ENCODE measurements at regions not wholly inside any gene's neighbourhood (a gene's known extent, or its start where the extent isn't known, plus 50 kb on each side); places are given as distances from the start of the nearest gene placed in this dataset.

GRCh38 chr2:24439971-24440340 is 51.1 kb upstream of the NCOA1 start:
- intact Hi-C loops (cut with micrococcal nuclease) = no loop called here

- intact Hi-C loops (cut with micrococcal nuclease) = no loop called here
These were observed 51.6 kb upstream of the NCOA1 start for GRCh38 chr2:24439280-24439970.

GRCh38 chr2:24438106-24438505 is 52.9 kb upstream of the NCOA1 start:
- intact Hi-C loops (cut with micrococcal nuclease) = no loop called here

GRCh38 chr2:24435391-24436316 is 55.4 kb upstream of the NCOA1 start:
- intact Hi-C loops (cut with micrococcal nuclease) = no loop called here

GRCh38 chr2:24434541-24434940 is 56.5 kb upstream of the NCOA1 start:
- intact Hi-C loops (cut with micrococcal nuclease) = no loop called here

- intact Hi-C loops (cut with micrococcal nuclease) = no loop called here
These were observed 58.3 kb upstream of the NCOA1 start for GRCh38 chr2:24432735-24433134.

GRCh38 chr2:24432121-24432520 is 58.9 kb upstream of the NCOA1 start:
- intact Hi-C loops (cut with micrococcal nuclease) = no loop called here

- intact Hi-C loops (cut with micrococcal nuclease) = no loop called here
These were observed 61.6 kb upstream of the NCOA1 start for GRCh38 chr2:24429197-24430074.

GRCh38 chr2:24424387-24424786 is 64.1 kb upstream of the ITSN2 start:
- intact Hi-C loops (cut with micrococcal nuclease) = no loop called here

GRCh38 chr2:24423095-24423494 is 62.8 kb upstream of the ITSN2 start:
- intact Hi-C loops (cut with micrococcal nuclease) = no loop called here

GRCh38 chr2:24421668-24422067 is 61.3 kb upstream of the ITSN2 start:
- intact Hi-C loops (cut with micrococcal nuclease) = no loop called here

GRCh38 chr2:24420373-24420772 is 60.0 kb upstream of the ITSN2 start:
- intact Hi-C loops (cut with micrococcal nuclease) = no loop called here

- intact Hi-C loops (cut with micrococcal nuclease) = no loop called here
These were observed 58.0 kb upstream of the ITSN2 start for GRCh38 chr2:24418166-24418841.

GRCh38 chr2:24412812-24413211 is 52.5 kb upstream of the ITSN2 start:
- intact Hi-C loops (cut with micrococcal nuclease) = no loop called here

- intact Hi-C loops (cut with micrococcal nuclease) = no loop called here
These were observed 51.3 kb upstream of the ITSN2 start for GRCh38 chr2:24411488-24412151.

GRCh38 chr2:24410976-24411375 is 50.6 kb upstream of the ITSN2 start:
- intact Hi-C loops (cut with micrococcal nuclease) = loop anchor here (1.0 kb wide), 1 partner anchor 416 kb away; no protein-coding TSS in a partner anchor

- intact Hi-C loops (cut with micrococcal nuclease) = loop anchor here (1.0 kb wide), 1 partner anchor 417 kb away; no protein-coding TSS in a partner anchor
These were observed 49.6 kb upstream of the ITSN2 start for GRCh38 chr2:24409700-24410556.

All from T-helper 2 cell treated with Interferon-gamma antibody and Interleukin-4, amounts not matched to agents 100 ng/mL and 5 ng/mL, for 36 hours (primary cell).